ENCODE measurements at regions not wholly inside any gene's neighbourhood (a gene's known extent, or its start where the extent isn't known, plus 50 kb on each side); places are given as distances from the start of the nearest gene placed in this dataset.

GRCh38 chr10:57849691-57850357, 417.9 kb downstream of the IPMK start:
- no peak for TF ChIP-seq TAF1 (IDR thresholded peaks at IDR 0.05; ENCODE audit: borderline replicate concordance, insufficient read depth, low read length)
- no peak for TF ChIP-seq REST (IDR thresholded peaks at IDR 0.05; ENCODE audit: insufficient read depth in 1 of 2, low read depth in 2 of 2, low read length in 2 of 2)
- TF ChIP-seq FOXP2 (optimal IDR thresholded peaks at IDR 0.05; ENCODE audit: borderline replicate concordance, extremely low read depth, extremely low read length, insufficient read depth): no peak
- TF ChIP-seq SIN3A (IDR thresholded peaks at IDR 0.05; ENCODE audit: borderline replicate concordance, insufficient read depth, low read length): no peak
- no peak for TF ChIP-seq POLR2AphosphoS5 (IDR thresholded peaks at IDR 0.05; ENCODE audit: low read depth, low read length)

GRCh38 chr10:57846307-57847065, 421.2 kb downstream of the IPMK start:
- TF ChIP-seq FOXP2 (optimal IDR thresholded peaks at IDR 0.05; ENCODE audit: borderline replicate concordance, extremely low read depth, extremely low read length, insufficient read depth): no peak
- TF ChIP-seq TAF1 (IDR thresholded peaks at IDR 0.05; ENCODE audit: borderline replicate concordance, insufficient read depth, low read length): no peak
- no peak for TF ChIP-seq POLR2AphosphoS5 (IDR thresholded peaks at IDR 0.05; ENCODE audit: low read depth, low read length)

- TF ChIP-seq POLR2AphosphoS5 (IDR thresholded peaks at IDR 0.05; ENCODE audit: low read depth, low read length) (no peak), REST (IDR thresholded peaks at IDR 0.05; ENCODE audit: insufficient read depth in 1 of 2, low read depth in 2 of 2, low read length in 2 of 2) (no peak), FOXP2 (optimal IDR thresholded peaks at IDR 0.05; ENCODE audit: borderline replicate concordance, extremely low read depth, extremely low read length, insufficient read depth) (no peak), SIN3A (IDR thresholded peaks at IDR 0.05; ENCODE audit: borderline replicate concordance, insufficient read depth, low read length) (no peak), TAF1 (IDR thresholded peaks at IDR 0.05; ENCODE audit: borderline replicate concordance, insufficient read depth, low read length) (no peak)
These were observed 423.2 kb downstream of the IPMK start for GRCh38 chr10:57844387-57844998.

GRCh38 chr10:57830877-57831560, 436.7 kb downstream of the IPMK start:
- TF ChIP-seq TAF1 (IDR thresholded peaks at IDR 0.05; ENCODE audit: borderline replicate concordance, insufficient read depth, low read length): no peak
- no peak for TF ChIP-seq SIN3A (IDR thresholded peaks at IDR 0.05; ENCODE audit: borderline replicate concordance, insufficient read depth, low read length)
- TF ChIP-seq POLR2AphosphoS5 (IDR thresholded peaks at IDR 0.05; ENCODE audit: low read depth, low read length): no peak
- TF ChIP-seq REST (IDR thresholded peaks at IDR 0.05; ENCODE audit: insufficient read depth in 1 of 2, low read depth in 2 of 2, low read length in 2 of 2): no peak
- no peak for TF ChIP-seq FOXP2 (optimal IDR thresholded peaks at IDR 0.05; ENCODE audit: borderline replicate concordance, extremely low read depth, extremely low read length, insufficient read depth)

GRCh38 chr10:57825015-57825414, 442.7 kb downstream of the IPMK start:
- TF ChIP-seq SIN3A (IDR thresholded peaks at IDR 0.05; ENCODE audit: borderline replicate concordance, insufficient read depth, low read length): no peak
- no peak for TF ChIP-seq REST (IDR thresholded peaks at IDR 0.05; ENCODE audit: insufficient read depth in 1 of 2, low read depth in 2 of 2, low read length in 2 of 2)
- no peak for TF ChIP-seq FOXP2 (optimal IDR thresholded peaks at IDR 0.05; ENCODE audit: borderline replicate concordance, extremely low read depth, extremely low read length, insufficient read depth)
- no peak for TF ChIP-seq TAF1 (IDR thresholded peaks at IDR 0.05; ENCODE audit: borderline replicate concordance, insufficient read depth, low read length)
- no peak for TF ChIP-seq POLR2AphosphoS5 (IDR thresholded peaks at IDR 0.05; ENCODE audit: low read depth, low read length)

Measured in PFSK-1 (cell line).